C4-2B (cell line): ENCODE measurements at regions not wholly inside any gene's neighbourhood (a gene's known extent, or its start where the extent isn't known, plus 50 kb on each side); places are given as distances from the start of the nearest gene placed in this dataset.

ENCODE experiments used
- H3K27ac ChIP-seq: fragments of 450-650 bp; 2 replicates; pipeline ENCODE4 v1.5.1; 2017
- CTCF ChIP-seq: fragments of 450-650 bp; conservative IDR thresholded peaks from 2 replicates; pipeline ENCODE4 v1.5.1; 2017; ENCODE audit warnings: mild to moderate bottlenecking
- ZFX ChIP-seq: fragments of 450-650 bp; IDR thresholded peaks from 2 replicates; pipeline ENCODE4 v1.6.1; 2017

- H3K27ac ChIP-seq: no peak overlapping the region
- TF ChIP-seq ZFX (no peak), CTCF (no peak)
Observed at GRCh38 chr15:69973102-69973714, 124.5 kb downstream of the TLE3 start.

- TF ChIP-seq ZFX: no peak
- no peak for TF ChIP-seq CTCF
- no peak overlapping the region for H3K27ac ChIP-seq
Observed at GRCh38 chr15:69973880-69974279, 123.8 kb downstream of the TLE3 start.

- TF ChIP-seq ZFX: no peak
- TF ChIP-seq CTCF: no peak
- H3K27ac ChIP-seq: no peak overlapping the region
Observed at GRCh38 chr15:69974321-69974720, 123.4 kb downstream of the TLE3 start.

GRCh38 chr15:69976366-69976994 is 121.2 kb downstream of the TLE3 start:
- no peak overlapping the region for H3K27ac ChIP-seq
- no peak for TF ChIP-seq ZFX
- no peak for TF ChIP-seq CTCF

- TF ChIP-seq CTCF (no peak), ZFX (no peak)
- H3K27ac ChIP-seq: no peak overlapping the region
Observed at GRCh38 chr15:69978603-69979002, 119.1 kb downstream of the TLE3 start.

- H3K27ac ChIP-seq: no peak overlapping the region
Observed at GRCh38 chr15:69979262-69979661, 118.5 kb downstream of the TLE3 start.

More at GRCh38 chr15:69979262-69979661, 118.5 kb downstream of the TLE3 start:
- no peak for TF ChIP-seq ZFX
- no peak for TF ChIP-seq CTCF
